Tibial nerve (tissue), 4 donors: ENCODE measurements at regions not wholly inside any gene's neighbourhood (a gene's known extent, or its start where the extent isn't known, plus 50 kb on each side); places are given as distances from the start of the nearest gene placed in this dataset.

Experiments
- DNase-seq, 2 donors: peaks; one replicate each; pipeline ENCODE4 v3.0.0-alpha.2; 2019; ENCODE audit warnings: low spot score in 2 of 2
- H3K27ac ChIP-seq, 4 donors: fragments of 200-600 bp; sonication (generic) in 3 of 4; one replicate each; pipeline ENCODE4 v1.5.1; 2017 to 2019; ENCODE audit warnings: mild to moderate bottlenecking in 1 of 4
- H3K27me3 ChIP-seq, 2 donors: fragments of 200-600 bp; sonication (generic) in 1 of 2; one replicate each; pipeline versions ENCODE4 v1.5.1 to v1.6.0; 2017 to 2019
- H3K36me3 ChIP-seq, 3 donors: fragments of 200-600 bp; sonication (generic); one replicate each; pipeline ENCODE4 v1.5.1; 2018 to 2019
- H3K4me1 ChIP-seq, 4 donors: fragments of 200-600 bp; sonication (generic) in 3 of 4; one replicate each; pipeline ENCODE4 v1.5.1; 2017 to 2019
- H3K4me3 ChIP-seq, 4 donors: fragments of 200-600 bp; sonication (generic) in 3 of 4; one replicate each; pipeline ENCODE4 v1.5.1; 2017 to 2019; ENCODE audit warnings: mild to moderate bottlenecking in 1 of 4, moderate library complexity in 1 of 4
- H3K9me3 ChIP-seq, 4 donors: fragments of 200-600 bp; sonication (generic) in 3 of 4; one replicate each; pipeline ENCODE4 v1.5.1; 2017 to 2019
- CTCF ChIP-seq, 5 experiments: fragments of 200-600 bp in 3 of 5; fragments of 450-650 bp in 2 of 5; sonication (generic) in 3 of 5; IDR thresholded peaks; one replicate each; pipeline ENCODE4 v1.5.1; 2016 to 2019; ENCODE audit warnings: antibody characterized with exemption in 5 of 5, mild to moderate bottlenecking in 3 of 5, moderate library complexity in 2 of 5
- EP300 ChIP-seq, 2 donors: sonication (generic); formaldehyde crosslinking; IDR thresholded peaks; one replicate each; pipeline ENCODE4 v1.6.1; 2017; ENCODE audit warnings: antibody characterized with exemption in 2 of 2, mild to moderate bottlenecking in 1 of 2
- POLR2A ChIP-seq, 2 donors: fragments of 450-650 bp; IDR thresholded peaks; one replicate each; pipeline ENCODE4 v1.6.1; 2017; ENCODE audit warnings: antibody characterized with exemption in 2 of 2, mild to moderate bottlenecking in 2 of 2, moderate library complexity in 2 of 2
- WGBS, 2 donors: methylation state at CpG; one replicate each; pipeline ENCODE4 v1.1.5; 2018; 5-methylcytosine and 5-hydroxymethylcytosine counted together

GRCh38 chr6:14430218-14430617, 312.6 kb downstream of the CD83 start:
- Histone ChIP-seq H3K9me3 (no peaks in the 10 kb centered on the region), H3K4me1 (no peaks in the 10 kb centered on the region), H3K27me3 (no peaks in the 10 kb centered on the region), H3K27ac (no peak overlapping the region), H3K4me3 (no peak overlapping the region), H3K36me3 (no peaks in the 10 kb centered on the region)
- no peak for DNase-seq
- 82 to 85% methylated on average over 2 of the region's 2 CpGs for WGBS, 2 donors
- no peak for TF ChIP-seq CTCF (IDR thresholded peaks at IDR 0.05)
- TF ChIP-seq EP300 (IDR thresholded peaks at IDR 0.05) = no peak
- TF ChIP-seq POLR2A (IDR thresholded peaks at IDR 0.05) = no peak

GRCh38 chr6:14431385-14432330, 314.1 kb downstream of the CD83 start:
- DNase-seq = no peak
- Histone ChIP-seq H3K4me1 (no peaks in the 10 kb centered on the region), H3K4me3 (no peak overlapping the region), H3K9me3 (no peaks in the 10 kb centered on the region), H3K27me3 (no peaks in the 10 kb centered on the region), H3K36me3 (no peaks in the 10 kb centered on the region), H3K27ac (no peak overlapping the region)
- 67 to 69% methylated on average over 14 of the region's 14 CpGs for WGBS, 2 donors
- TF ChIP-seq EP300 (IDR thresholded peaks at IDR 0.05) (no peak), CTCF (IDR thresholded peaks at IDR 0.05) (no peak), POLR2A (IDR thresholded peaks at IDR 0.05) (no peak)

- TF ChIP-seq EP300 (IDR thresholded peaks at IDR 0.05) (no peak), POLR2A (IDR thresholded peaks at IDR 0.05) (no peak), CTCF (IDR thresholded peaks at IDR 0.05) (no peak)
- Histone ChIP-seq H3K27me3 (no peaks in the 10 kb centered on the region), H3K9me3 (no peaks in the 10 kb centered on the region), H3K4me1 (peaks cover 0 to 6% (median under 1%) of the 10 kb centered on the region in 4 donors), H3K27ac (no peak overlapping the region), H3K36me3 (no peaks in the 10 kb centered on the region), H3K4me3 (no peak overlapping the region)
- WGBS, 2 donors = 76 to 80% methylated on average over 3 of the region's 3 CpGs
- DNase-seq = no peak
Measured at GRCh38 chr6:14434916-14435690, 317.5 kb downstream of the CD83 start.

GRCh38 chr6:14436592-14437132, 319.1 kb downstream of the CD83 start:
- WGBS, 2 donors = 81 to 87% methylated on average over 3 of the region's 3 CpGs
- no peak overlapping the region for H3K4me3 ChIP-seq
- H3K4me1 ChIP-seq = peaks cover 0 to 21% (median 5%) of the 10 kb centered on the region in 4 donors
- no peak overlapping the region for H3K27ac ChIP-seq
- no peaks in the 10 kb centered on the region for H3K36me3 ChIP-seq
- TF ChIP-seq POLR2A (IDR thresholded peaks at IDR 0.05) (no peak), EP300 (IDR thresholded peaks at IDR 0.05) (no peak), CTCF (IDR thresholded peaks at IDR 0.05) (no peak)
- H3K9me3 ChIP-seq = no peaks in the 10 kb centered on the region
- H3K27me3 ChIP-seq = no peaks in the 10 kb centered on the region
- no peak for DNase-seq
